K562 (cell line): ENCODE measurements at regions not wholly inside any gene's neighbourhood (a gene's known extent, or its start where the extent isn't known, plus 50 kb on each side); places are given as distances from the start of the nearest gene placed in this dataset.

Experiments used
- ATAC-seq: fragments of 200-7000 bp; cut with Tn5 transposase; 3 replicates; pipeline ENCODE4 v1.9.1; 2020; ENCODE audit warnings: moderate library complexity
- BruUV-seq: library from RNA; stranded (reverse); fragments of 400-500 nt; replicated peaks from 2 replicates; lab custom pipeline; 2021; lab: Mats Ljungman, UMichigan
- CTCF ChIA-PET: fragments of 300-600 bp; formaldehyde crosslinking; extraction: SDS; loops from one replicate; lab custom pipeline; 2021; ENCODE audit warnings: low intra/inter-chr PET ratio; lab: Yijun Ruan, JAX
- POLR2A ChIA-PET: fragments of 300-600, 350-650 bp; sonication (Branson Sonifier 250); formaldehyde crosslinking; extraction: SDS; loops from one replicate; lab custom pipeline; 2021; ENCODE audit warnings: antibody characterized with exemption, inconsistent platforms; lab: Yijun Ruan, JAX
- DNase-seq, 4 experiments: peaks; one replicate each; pipeline versions ENCODE4 v3.0.0 to v3.0.0-alpha.2; 2011 to 2018; ENCODE audit warnings: low spot score in 3 of 4, mixed read lengths in 3 of 4; ENCODE audit errors: extremely low read depth in 1 of 4
- FAIRE-seq: peaks from 2 replicates; lab custom pipeline; 2011; peaks lifted over from hg19 to GRCh38; lab: Jason Lieb, UNC
- H2AFZ ChIP-seq: 2 replicates; pipeline ENCODE4 v1.6.0; 2011; ENCODE audit warnings: low read depth, low read length, control low read depth, inconsistent platforms
- H3K27ac ChIP-seq: fragments of 200-600 bp; 3 replicates; pipeline ENCODE4 v1.8.0; 2011; ENCODE audit warnings: low read depth, mild to moderate bottlenecking, control low read depth, inconsistent platforms, low read length, moderate library complexity, mixed read lengths; ENCODE audit errors: extremely low read depth
- H3K27me3 ChIP-seq, 2 experiments: fragments of 300-600 bp in 1 of 2; 2 replicates in 1 of 2; 3 replicates in 1 of 2; pipeline versions ENCODE4 v1.6.0 to v1.8.0; 2011; ENCODE audit warnings: inconsistent platforms in 2 of 2, low read length in 2 of 2, mild to moderate bottlenecking in 1 of 2, mixed read lengths in 1 of 2, moderate library complexity in 1 of 2; ENCODE audit not compliant: control insufficient read depth in 2 of 2, insufficient read depth in 2 of 2
- H3K36me3 ChIP-seq: fragments of 300-600 bp; 3 replicates; pipeline ENCODE4 v1.8.0; 2011; ENCODE audit warnings: mild to moderate bottlenecking, low read length, inconsistent platforms; ENCODE audit not compliant: control insufficient read depth, insufficient read depth
- H3K4me1 ChIP-seq, 2 experiments: fragments of 200-600 bp in 1 of 2; replicated peaks in 1 of 2; 2 replicates in 1 of 2; 3 replicates in 1 of 2; pipeline versions ENCODE4 v1.5.1 to v1.8.0; 2011; ENCODE audit warnings: inconsistent platforms in 2 of 2, low read length in 2 of 2, mild to moderate bottlenecking in 1 of 2, mixed read lengths in 1 of 2, moderate library complexity in 1 of 2; ENCODE audit not compliant: control insufficient read depth in 2 of 2, insufficient read depth in 2 of 2
- H3K4me2 ChIP-seq: 2 replicates; pipeline ENCODE4 v1.6.1; 2011; ENCODE audit warnings: low read length, control low read depth, inconsistent platforms, mixed read lengths; ENCODE audit not compliant: insufficient read depth
- H3K4me3 ChIP-seq: fragments of 200-600 bp; sonication (generic), shearing (Covaris generic); 2 replicates; pipeline ENCODE4 v1.5.1; 2016; ENCODE audit warnings: control low read depth, inconsistent platforms
- H3K79me2 ChIP-seq: fragments of 200-600 bp; 3 replicates; pipeline ENCODE4 v1.8.0; 2011; ENCODE audit warnings: low read length, inconsistent platforms; ENCODE audit not compliant: control insufficient read depth, insufficient read depth
- H3K9ac ChIP-seq, 2 experiments: 2 replicates each; pipeline versions ENCODE4 v1.6.0 to v1.6.1; 2011; ENCODE audit warnings: low read depth in 2 of 2, low read length in 2 of 2, control low read depth in 1 of 2, inconsistent platforms in 1 of 2, mild to moderate bottlenecking in 1 of 2, mixed read lengths in 1 of 2; ENCODE audit not compliant: insufficient read depth in 1 of 2
- H3K9me1 ChIP-seq: one replicate; pipeline ENCODE4 v1.6.0; 2011; ENCODE audit warnings: inconsistent platforms, mild to moderate bottlenecking, low read length, moderate library complexity; ENCODE audit not compliant: control insufficient read depth, insufficient read depth
- H3K9me3 ChIP-seq: replicated peaks from 2 replicates; pipeline ENCODE4 v1.5.1; 2011; ENCODE audit warnings: low read depth, low read length, inconsistent platforms; ENCODE audit not compliant: control insufficient read depth, insufficient read depth
- H4K20me1 ChIP-seq: replicated peaks from 2 replicates; pipeline ENCODE4 v1.6.1; 2011; ENCODE audit warnings: low read length, inconsistent platforms, mixed read lengths; ENCODE audit not compliant: control insufficient read depth, insufficient read depth
- GABPB1 ChIP-seq: sonication (generic); formaldehyde crosslinking; IDR thresholded peaks from 2 replicates; pipeline ENCODE4 v1.8.0; 2022; ENCODE audit warnings: mild to moderate bottlenecking, missing genetic modification reagents
- GTF2A2 ChIP-seq: IDR thresholded peaks from 2 replicates; pipeline ENCODE4 v1.6.1; 2016; ENCODE audit warnings: mild to moderate bottlenecking, missing genetic modification characterization, missing compliant biosample characterization
- OTX1 ChIP-seq: fragments of 450-650 bp; formaldehyde crosslinking; IDR thresholded peaks from 2 replicates; pipeline ENCODE4 v1.4.0; 2022; ENCODE audit warnings: mild to moderate bottlenecking
- POLR2G ChIP-seq: fragments of 200-400 bp; formaldehyde crosslinking; IDR thresholded peaks from 2 replicates; pipeline ENCODE4 v1.6.1; 2017; ENCODE audit warnings: low read depth, mild to moderate bottlenecking, antibody characterized with exemption, low read length, moderate library complexity
- RBM39 ChIP-seq: fragments of 200-400 bp; formaldehyde crosslinking; optimal IDR thresholded peaks from 2 replicates; pipeline ENCODE3; 2018; ENCODE audit warnings: low read depth, low read length
- SIN3A ChIP-seq, 2 experiments: fragments of 150-350 bp in 1 of 2; IDR thresholded peaks; 2 replicates each; pipeline ENCODE4 v1.6.1; 2011 to 2016; ENCODE audit warnings: borderline replicate concordance in 2 of 2, low read depth in 2 of 2, low read length in 2 of 2, mild to moderate bottlenecking in 2 of 2, moderate library complexity in 2 of 2; ENCODE audit not compliant: control insufficient read depth in 1 of 2
- SMARCB1 ChIP-seq: IDR thresholded peaks from 2 replicates; pipeline ENCODE4 v1.6.1; 2011; ENCODE audit warnings: improper control_type of control experiment, low read depth; ENCODE audit not compliant: insufficient read length
- U2AF2 ChIP-seq: fragments of 200-400 bp; formaldehyde crosslinking; optimal IDR thresholded peaks from 2 replicates; pipeline ENCODE3; 2017; ENCODE audit warnings: low read depth, mild to moderate bottlenecking, low read length
- ZBTB5 ChIP-seq: fragments of 450-650 bp; IDR thresholded peaks from 2 replicates; pipeline ENCODE4 v1.6.1; 2017; ENCODE audit warnings: antibody characterized with exemption
- WGBS: fragments of 100-300 bp; shearing (Covaris generic); methylation state at CpG from one replicate; pipeline ENCODE4 v1.1.6; 2016; ENCODE audit warnings: low coverage, mixed read lengths; ENCODE audit not compliant: insufficient coverage; ENCODE audit errors: missing lambda C conversion rate; 5-methylcytosine and 5-hydroxymethylcytosine counted together
- in situ Hi-C: fragments of 300-500 bp; cut with MboI; formaldehyde crosslinking; loops from 4 replicates; pipeline ENCODE4 v1.15.0; 2018; ENCODE audit warnings: inconsistent platforms, mixed read lengths
- intact Hi-C: fragments of 100-400 bp; cut with micrococcal nuclease; formaldehyde crosslinking; loops from 2 replicates; pipeline ENCODE4 v1.14.2; 2022
- TF ChIP-seq, protein P1 (sequence below): fragments of 450-650 bp; formaldehyde crosslinking; IDR thresholded peaks from 2 replicates; pipeline ENCODE4 v1.4.0; 2020; ENCODE audit warnings: mild to moderate bottlenecking, moderate library complexity

- TF ChIP-seq SIN3A (IDR thresholded peaks at IDR 0.05; ENCODE audit: borderline replicate concordance in 2 of 2, control insufficient read depth in 1 of 2, low read depth in 2 of 2, low read length in 2 of 2) (no peak), POLR2G (no peak)
Observed at GRCh38 chr2:5932556-5933469, 240.6 kb downstream of the SOX11 start (continued).

- FAIRE-seq = no peak
Observed at GRCh38 chr2:5933669-5934068, 241.5 kb downstream of the SOX11 start.

More at GRCh38 chr2:5933669-5934068, 241.5 kb downstream of the SOX11 start:
- POLR2A ChIA-PET = no interaction called here
- TF ChIP-seq OTX1 (CRISPR knock-in tag) = no peak
- no peak for TF ChIP-seq U2AF2
- TF ChIP-seq RBM39 = no peak
- TF ChIP-seq GTF2A2 (tag) = no peak
- TF ChIP-seq, protein P1, sequence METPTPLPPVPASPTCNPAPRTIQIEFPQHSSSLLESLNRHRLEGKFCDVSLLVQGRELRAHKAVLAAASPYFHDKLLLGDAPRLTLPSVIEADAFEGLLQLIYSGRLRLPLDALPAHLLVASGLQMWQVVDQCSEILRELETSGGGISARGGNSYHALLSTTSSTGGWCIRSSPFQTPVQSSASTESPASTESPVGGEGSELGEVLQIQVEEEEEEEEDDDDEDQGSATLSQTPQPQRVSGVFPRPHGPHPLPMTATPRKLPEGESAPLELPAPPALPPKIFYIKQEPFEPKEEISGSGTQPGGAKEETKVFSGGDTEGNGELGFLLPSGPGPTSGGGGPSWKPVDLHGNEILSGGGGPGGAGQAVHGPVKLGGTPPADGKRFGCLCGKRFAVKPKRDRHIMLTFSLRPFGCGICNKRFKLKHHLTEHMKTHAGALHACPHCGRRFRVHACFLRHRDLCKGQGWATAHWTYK (CRISPR knock-in tag) = no peak
- no peak for TF ChIP-seq SMARCB1
- no peak for TF ChIP-seq GABPB1
- no peak for TF ChIP-seq ZBTB5
- WGBS = 0% methylated on average over 4 of the region's 4 CpGs
- Histone ChIP-seq H3K36me3 (no peaks in the 10 kb centered on the region), H3K4me1 (no peaks in the 10 kb centered on the region), H3K4me3 (no peak overlapping the region), H3K9me1 (no peaks in the 10 kb centered on the region), H2AFZ (no peak overlapping the region), H3K9ac (no peak overlapping the region), H4K20me1 (no peaks in the 10 kb centered on the region), H3K9me3 (no peaks in the 10 kb centered on the region), H3K79me2 (no peaks in the 10 kb centered on the region), H3K27ac (no peak overlapping the region), H3K27me3 (no peaks in the 10 kb centered on the region), H3K4me2 (no peak overlapping the region)
- intact Hi-C loops = no loop called here
- no peak for ATAC-seq
- no TSS peak for BruUV-seq
- CTCF ChIA-PET = no interaction called here
- in situ Hi-C loops = no loop called here
- DNase-seq = no peak
